COR-L47 (cell line): ENCODE measurements at regions not wholly inside any gene's neighbourhood (a gene's known extent, or its start where the extent isn't known, plus 50 kb on each side); places are given as distances from the start of the nearest gene placed in this dataset.
A peak's percentile ranks its signal among the peaks of the same experiment; 100 is the strongest.

Experiments used
- DNase-seq: peaks from one replicate; lab custom pipeline; 2025; lab: John Stamatoyannopoulos, UW

DNA sequence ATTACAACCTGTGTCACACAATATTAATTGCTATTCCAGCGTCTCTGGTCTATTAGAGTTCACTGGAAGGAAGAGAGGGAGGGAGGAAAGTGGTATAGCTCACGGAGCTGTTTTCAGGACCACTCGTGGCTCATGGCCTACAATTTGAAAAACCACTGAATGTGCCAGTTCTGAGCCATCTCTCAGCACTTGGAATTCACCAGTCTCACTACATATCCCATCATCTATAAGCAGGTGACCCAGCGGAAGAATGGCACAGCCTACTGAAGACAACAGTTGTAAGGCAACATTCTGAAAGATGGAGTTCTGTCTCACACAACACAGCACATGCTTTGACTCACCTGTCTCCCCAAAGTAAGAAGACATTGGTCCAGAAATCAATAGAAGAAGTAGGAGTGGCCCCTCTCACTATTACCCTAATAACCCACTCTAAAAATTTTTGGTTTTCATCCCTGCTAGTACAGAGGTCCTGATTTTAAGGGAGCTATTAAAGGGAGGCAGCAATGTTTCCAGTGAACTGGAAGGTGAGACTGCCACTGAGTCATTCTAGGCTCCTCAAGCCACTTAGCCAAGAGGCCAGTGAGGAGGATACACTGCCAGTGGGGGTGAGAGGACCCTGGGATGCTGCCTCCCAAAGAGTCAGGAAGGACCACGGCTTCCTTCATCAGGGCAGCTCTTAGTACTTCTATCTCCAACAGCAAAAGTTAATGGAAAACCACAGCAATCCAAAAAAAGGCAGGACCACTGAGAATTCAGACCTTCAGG lies 50.0 kb upstream of the DOCK9 start:
- DNase-seq: no peak

DNA sequence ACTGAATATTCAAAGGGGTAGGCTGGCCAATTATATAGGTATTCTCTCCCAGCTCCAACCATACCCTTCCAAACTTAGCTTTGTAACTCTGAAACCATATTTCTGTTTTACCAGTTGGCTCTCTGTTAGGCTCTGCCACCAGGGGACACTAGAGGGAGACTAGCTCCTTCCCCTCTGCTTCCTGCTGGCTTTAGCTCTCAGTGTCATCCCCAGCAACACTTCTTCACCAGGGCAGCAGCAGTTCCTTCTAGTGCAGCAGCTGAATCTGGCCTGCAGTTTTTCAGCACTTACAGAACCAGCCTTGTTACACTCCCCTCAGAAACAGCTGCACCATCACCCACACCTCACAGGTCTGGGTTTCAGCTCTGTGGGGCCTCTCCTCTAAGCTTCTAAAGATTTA lies 51.0 kb upstream of the DOCK9 start:
- DNase-seq: no peak

DNA sequence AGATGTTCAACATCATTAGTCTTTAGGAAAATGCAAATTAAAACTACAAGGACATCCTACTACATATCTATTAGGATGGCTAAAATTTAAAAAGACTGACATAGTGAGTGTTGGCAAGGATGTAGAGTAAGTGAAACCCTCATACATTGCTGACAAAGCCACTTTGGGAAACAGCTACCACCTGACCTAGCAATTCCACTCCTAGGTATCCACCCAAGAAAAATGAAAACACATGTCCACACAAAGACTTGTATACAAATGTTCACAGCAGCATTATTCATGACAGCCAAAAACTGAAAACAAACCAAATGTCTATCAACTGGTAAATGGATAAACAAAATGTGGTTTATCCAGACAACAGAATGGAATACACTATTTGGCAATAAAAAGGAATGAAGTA lies 51.7 kb upstream of the DOCK9 start:
- no peak for DNase-seq

DNA sequence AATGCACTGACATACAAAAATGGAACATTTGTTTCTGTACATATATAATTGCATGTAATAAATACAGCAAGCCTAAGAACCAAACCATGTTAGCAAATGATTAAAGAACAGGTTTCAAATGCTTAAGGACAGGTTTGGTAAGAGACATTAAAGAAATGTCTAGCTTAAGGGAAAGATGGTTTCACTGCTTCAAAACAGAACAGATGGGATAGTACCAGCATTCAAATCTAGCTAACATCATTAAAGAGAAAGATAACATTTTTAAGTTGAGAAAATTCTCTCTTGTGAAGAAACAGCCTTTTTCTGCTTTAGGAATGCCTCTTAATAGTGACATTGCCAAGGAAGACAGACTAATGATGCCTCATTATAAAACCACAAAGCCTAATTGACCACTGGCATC lies 52.5 kb upstream of the DOCK9 start:
- no peak for DNase-seq

DNA sequence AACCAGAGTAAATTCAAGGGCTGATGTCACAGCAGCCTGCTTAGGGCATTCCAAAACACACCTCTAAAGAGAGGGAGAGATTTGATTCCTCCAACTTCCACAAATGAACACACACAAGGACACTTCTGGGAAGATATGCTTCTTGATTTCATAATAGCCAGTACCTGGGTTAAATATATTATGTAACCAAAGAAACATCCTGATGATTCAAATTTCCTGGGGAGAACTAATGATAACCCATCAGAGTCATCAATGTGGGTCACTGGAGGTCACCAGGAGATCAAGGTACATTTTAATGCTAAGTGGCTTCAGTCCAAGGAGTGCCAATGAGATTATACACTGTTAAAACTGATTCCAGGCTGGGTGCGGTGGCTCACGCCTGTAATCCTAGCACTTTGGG lies 54.0 kb upstream of the DOCK9 start:
- DNase-seq: no peak

DNA sequence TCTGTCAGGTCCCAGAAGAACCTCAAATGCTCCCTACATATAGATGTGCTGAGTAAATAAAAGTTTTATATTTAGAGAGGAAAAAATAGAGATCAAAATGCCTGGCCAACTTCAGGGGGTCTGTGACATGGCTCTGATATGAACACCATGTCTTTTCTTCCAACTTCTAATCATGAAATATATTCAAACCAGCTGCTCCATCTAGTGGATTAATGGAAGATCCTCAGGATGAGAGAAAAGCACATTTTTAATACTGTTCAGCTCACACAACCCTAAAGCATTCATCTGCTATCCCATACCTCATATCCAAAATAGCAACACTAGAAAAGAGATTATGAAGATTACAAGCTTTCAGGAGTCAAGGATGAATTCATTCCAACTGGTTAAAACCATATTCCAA lies 56.0 kb upstream of the DOCK9 start:
- DNase-seq: peak; percentile 35

DNA sequence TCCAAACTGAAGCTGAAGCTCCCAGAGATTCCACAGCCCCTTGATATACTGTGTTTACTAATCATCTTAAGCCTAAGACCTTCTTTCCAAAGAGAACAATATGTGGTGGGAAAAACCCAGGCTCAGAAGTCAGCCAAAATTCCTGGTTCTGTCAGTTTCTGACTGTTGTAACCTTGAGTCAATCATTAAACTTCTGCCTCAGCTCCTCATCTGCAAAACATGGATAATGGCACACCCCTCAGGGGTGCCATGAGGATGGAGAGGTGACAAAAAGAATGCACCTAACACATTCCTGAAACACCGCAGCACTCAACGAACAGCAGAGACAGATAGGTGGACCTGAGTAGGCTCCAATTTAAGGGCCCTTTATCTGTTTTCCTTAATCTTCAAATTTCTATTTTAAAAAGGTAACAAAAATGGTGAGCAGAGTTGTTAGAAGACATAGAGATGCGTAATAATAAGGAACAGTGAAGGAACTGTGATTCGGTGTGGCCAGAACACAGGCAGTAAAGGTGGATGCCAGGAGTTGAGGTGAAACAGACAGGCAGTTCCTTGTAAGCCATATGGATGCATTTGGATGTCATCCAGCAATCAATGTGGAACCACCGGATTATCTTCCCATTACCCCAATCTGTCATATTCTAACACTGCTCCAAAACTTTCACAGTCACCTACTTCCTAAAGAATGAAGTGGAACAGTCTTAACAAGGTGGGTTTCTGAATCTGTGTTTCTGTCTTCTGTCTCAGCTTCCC lies 56.6 kb upstream of the DOCK9 start:
- no peak for DNase-seq

DNA sequence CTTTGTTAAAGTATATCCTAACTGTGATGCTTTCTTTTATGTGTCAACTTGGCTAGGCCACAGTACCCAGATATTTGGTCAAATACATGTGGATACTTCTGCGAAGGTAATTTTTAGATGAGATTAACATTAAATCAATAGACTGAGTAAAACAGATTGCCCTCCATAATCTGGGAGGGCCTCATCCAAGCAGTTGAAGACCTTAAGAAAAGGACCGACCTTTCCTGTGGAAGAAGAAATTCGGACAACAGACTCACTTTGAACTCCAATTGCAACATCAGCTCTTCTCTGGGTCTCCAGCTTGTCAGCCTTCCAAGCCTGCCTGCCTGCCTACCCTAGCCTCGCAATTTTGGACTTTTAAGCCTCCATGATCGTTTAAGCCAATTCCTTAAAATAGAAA lies 57.9 kb upstream of the DOCK9 start:
- DNase-seq: no peak

DNA sequence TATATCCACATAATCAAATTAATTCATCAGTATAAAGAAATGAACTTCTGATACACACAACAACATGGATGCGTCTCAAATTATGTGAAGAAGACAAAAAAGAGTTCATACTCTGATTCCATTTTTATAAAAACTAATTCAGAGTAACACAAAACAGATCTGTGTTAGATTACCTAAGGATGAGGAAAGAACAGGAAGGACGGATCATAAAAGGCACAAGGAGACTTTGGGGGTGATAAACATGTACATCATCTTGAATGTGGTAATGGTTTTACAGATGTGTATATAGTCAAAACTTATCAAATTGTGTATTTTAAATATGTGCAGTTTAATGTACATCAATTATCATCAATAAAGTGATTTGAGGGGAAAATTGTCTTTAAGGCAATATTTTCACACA lies 59.9 kb upstream of the DOCK9 start:
- DNase-seq: no peak

DNA sequence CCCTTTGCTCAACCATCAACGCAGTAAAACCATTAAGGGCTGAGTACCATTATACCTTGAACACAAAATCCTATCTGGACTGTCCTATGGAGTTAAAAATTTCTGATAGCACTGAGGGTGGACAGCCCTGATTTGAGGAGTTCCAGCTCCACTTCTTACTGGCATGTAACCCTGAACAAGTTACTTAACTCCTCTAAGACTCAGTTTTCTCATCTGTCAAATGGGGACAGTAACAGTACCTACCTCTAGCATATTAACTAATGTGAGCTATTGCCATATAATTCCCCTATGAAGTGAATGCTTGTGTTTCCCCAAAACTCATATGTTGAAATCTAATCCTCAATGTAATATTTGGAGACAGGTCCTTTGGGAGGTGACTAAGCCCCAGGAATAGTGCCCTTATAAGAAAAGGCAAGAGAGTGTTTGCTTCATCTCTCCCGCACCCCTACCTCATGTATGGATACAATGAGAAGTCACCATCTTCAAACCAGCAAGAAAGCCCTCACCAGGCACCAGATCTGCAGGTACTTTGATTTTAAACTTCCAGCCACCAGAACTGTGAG lies 61.9 kb upstream of the DOCK9 start:
- DNase-seq: no peak

DNA sequence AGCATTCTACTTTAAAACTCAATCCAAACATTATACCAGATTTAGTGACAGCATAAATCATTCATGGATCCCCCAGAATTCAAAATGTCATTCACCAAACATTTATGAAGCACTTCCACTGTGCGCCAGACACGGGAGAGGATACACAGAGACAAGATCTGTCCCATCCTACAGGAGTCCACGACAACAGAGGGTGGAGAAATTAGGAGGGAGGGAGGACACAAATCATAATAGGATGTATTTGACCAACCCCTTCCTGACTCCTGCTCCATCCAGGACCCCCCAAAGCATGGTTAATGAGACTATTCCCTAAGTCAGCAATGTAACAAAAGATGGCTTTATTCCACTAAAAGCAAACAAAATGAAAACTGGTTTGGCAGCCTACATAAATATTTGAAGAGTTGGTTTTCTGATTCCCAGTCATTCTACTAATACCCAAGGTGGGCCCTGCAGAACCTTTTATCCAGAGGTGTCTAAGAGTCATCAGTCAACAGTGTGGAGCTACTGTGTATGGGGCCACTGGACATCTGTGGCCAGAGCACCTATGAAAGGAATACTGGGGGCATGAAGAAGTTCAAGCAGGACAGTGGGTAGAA lies 62.8 kb upstream of the DOCK9 start:
- peak; percentile 33 for DNase-seq

DNA sequence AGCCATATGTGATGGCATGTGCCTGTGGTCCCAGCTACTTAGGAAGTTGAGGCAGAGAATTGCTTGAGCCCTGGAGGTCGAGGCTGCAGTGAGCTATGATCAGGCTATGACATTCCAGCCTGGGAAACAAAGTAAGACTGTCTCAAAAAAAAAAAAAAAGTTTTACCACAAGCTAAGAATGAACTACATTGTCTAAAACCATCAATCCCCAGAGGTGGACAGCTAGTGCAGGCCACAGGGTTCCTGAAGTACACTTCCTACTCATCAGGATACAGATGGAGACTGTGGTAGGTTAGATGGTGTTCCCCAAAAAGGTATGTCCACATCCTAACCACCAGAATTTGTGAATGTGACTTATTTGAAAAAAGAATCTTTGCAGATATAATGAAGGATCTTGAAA lies 63.5 kb upstream of the DOCK9 start:
- no peak for DNase-seq

DNA sequence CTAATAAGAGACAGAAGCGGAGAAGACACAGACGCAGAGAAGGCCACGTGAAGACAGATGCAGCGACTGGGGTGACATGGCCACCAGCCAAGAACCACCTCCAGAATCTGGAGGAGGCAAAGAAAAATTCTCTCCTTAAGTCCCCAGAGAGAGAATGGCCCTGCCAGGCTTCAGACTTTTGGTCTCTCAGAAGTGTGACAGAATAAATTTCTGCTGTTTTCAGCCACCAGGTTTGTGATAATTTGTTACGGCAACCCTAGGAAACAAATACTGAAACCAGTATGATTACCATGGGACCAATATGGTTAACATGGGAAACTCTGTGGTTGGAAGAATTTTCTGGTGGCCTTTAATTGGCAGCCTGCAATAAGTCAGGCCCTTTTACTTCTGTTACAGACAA lies 63.9 kb upstream of the DOCK9 start:
- no peak for DNase-seq

DNA sequence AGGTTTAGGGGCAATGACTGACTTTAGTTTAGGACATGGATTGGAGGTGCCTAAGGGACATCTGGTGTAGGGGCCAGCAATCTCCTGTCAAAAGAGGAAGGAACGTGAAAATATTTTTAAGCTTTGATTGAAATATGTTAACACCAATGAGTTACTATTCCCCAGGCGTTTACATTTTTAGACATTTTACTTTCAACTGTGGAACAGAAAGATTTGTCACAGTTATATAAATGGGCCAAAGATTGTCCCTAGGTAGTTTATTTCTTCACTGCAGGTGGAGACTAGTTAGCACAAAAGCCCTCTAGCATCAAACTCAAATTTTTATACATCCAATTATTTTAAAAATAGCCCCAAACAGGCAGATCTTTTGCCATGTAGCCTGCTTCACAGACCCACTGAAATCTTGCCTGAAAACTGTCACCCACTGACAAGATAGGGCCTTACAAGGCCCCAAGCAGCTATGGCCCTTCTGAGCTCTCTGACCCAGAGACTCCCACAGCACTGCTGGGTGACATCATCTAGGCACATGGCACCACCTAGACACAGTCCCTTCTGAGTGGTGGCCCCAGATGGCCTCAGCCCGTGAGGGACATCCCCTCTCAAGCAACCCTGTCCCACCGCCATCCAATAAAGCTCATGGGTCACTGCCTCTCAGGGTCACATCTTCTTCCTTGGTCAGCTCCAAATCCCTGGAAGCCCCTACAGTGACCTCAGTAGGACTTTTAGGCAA lies 64.8 kb upstream of the DOCK9 start:
- DNase-seq: no peak

DNA sequence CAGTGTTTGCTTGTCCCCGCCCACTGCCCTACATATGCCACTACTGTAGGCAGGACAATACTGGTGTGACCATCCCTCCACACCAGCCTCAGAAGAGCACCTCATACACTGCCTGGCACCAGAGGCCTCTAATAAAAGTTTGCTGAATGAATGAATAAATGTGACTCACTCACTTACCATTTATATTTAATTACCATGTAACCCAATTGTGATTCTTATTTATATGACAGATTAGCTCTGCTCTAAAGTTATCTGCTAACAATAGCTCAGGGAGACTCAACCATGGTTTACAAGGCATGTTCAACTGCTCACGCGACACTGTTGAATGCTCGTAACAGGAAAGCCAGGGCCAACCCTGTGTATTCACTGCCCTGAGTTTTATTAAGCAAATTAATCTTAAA lies 66.0 kb upstream of the DOCK9 start:
- DNase-seq: no peak

DNA sequence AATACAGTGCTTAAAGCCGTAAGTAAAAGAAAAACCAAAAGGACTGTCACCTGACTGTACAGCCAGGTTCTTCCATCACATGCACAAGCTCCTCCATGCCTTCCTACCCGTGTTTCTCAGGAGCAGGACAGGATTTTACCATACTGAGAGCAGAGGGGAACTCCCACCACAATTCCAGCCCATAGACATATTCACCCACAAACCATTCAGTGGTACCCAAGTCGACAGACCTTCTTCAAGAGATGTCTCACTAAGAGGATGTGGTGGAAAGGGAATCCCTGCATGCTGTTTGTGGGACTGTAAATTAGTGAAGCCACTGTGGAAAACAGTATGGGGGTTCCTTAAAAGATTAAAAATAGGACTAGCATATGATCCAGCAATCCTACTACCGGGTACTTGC lies 66.9 kb upstream of the DOCK9 start:
- no peak for DNase-seq

DNA sequence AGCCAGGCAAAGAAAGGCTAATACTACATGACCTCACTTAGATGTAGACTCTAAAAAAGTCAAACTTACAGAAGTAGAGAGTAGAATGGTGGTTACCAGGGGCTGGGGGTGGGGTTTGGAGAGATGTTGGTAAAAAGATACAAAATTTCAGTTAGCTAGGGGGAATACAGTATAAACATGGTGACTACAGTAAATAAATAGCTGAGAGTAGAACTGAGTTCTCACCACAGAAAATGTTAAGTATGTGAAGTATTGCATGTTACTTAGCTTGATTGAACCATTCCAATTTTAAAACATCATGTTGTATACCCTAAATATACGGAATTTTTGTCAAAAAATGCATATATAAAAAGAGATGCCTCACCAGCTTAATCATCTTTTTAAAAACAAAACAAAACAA lies 67.5 kb upstream of the DOCK9 start:
- no peak for DNase-seq

DNA sequence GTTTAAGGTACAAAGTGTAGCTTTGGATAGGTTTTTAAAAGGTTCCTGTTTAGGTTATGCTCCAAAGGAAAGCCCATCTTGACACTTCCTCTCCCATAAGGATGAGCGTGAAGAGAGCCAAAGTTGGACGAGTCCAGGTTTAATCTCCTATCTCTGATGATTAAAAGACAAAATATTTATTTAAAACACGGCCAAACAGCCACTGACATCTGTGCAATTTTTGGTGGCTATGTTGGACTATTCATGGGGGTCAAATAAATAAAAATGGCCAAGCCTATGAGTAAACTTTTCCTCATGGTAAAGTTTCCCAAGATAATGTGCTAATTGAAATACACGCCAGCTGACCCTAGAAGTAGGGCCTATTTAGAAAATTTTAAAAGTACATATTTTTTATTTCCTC lies 69.0 kb upstream of the DOCK9 start:
- no peak for DNase-seq

DNA sequence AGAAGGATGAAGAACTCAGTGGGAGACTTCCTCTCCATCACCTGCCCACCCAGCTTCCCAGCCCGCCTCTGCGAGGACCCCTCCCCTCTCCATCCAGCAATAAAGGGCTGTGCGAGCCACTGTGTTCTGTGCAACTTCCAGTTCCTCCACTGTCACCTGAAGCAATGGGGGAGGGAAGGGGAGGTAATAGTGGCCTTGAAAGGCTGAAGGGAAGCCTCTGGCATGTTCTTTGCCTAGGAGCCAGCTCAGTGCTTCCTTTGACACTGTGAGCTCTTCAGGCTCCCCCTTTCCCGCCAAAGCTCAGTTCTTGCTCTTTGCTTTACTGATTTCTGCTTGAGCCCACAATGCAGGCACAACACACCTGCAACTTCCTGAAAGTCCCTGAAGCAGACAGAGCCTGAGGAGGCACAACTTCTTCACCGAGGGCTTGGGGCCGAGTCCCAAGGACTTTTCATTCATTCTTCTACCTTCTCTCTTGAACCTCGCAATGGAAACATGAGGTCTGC lies 73.2 kb upstream of the DOCK9 start:
- no peak for DNase-seq

DNA sequence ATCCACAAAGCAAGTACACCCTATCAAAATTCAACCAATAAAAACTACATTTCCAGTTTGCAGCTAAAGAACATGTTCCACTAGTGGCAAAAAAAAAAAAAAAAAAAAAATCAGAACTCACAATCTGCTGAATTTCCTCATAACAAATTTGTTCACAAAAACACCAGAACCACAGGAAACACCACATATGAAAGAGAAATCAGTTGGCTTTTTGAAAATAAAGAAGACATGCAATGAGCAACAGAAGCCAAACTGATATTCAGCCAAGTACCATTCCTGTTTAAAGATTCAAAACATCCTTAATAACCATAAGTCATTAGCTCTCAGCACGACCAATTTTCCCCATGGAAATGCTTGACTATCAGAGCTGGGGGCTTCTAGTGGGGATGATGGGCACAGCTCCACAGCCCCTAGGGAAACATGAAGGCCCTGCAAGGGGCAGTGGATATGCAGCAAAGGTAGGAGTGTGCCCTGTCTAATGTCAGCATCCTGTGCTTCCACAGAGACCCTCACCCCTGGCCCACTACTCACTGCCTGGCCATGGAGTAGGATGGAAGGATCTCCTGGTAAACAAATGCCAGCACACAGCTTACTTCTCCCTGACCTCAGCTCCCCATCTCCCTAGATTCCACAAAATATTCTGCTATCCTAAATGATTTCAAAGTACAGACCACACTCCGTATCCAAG lies 74.0 kb upstream of the DOCK9 start:
- DNase-seq: no peak

DNA sequence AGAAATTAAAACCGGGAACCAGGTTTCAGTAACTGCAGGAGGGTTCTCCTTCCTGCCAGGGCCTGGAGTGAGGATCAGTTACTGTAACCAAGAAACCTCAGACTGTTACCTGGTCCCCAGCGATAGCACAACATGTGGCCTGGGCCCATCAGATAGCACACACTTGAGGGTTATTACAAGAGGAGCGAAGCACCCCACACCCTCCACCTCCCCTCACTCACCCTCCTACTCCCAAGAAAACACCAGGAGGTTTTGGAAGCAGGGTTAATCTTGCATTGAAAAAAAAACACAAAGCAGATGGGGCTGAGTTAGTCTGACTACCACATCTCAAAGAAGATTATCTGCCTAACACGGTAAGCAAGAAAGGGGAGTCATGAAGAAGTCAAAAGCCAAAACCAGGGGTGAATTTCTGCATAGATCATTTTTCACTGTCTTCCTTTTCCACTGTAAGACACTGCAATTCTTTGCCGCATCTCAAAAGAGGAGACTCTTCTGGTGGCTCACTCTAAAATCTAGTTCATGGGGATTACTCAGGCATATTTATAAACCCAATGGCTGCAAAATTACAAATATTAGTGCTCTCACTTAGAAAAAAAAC lies 75.9 kb upstream of the DOCK9 start:
- DNase-seq: no peak
